ENCODE measurements at regions not wholly inside any gene's neighbourhood (a gene's known extent, or its start where the extent isn't known, plus 50 kb on each side); places are given as distances from the start of the nearest gene placed in this dataset.

DNA sequence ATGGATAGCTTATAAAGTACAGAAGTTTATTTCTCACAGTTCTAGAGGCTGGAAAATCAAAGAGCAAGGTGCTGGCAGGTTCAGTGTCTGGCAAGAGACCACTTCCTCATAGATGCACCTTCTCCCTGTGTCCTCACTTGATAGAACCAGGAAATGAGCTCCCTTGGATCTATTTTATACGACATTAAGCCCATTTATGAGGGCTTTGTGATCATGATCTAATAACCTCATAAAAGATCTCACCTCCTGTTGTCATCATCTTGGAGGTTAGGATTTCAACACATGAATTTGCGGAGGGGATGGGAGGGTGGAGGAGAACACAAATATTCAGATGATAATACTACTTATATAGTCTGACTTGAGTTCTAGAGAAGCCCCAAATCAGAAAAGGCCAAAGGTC, 222.1 kb upstream of the SNX7 start:
- no peak for DNase-seq
- H3K23ac ChIP-seq (ENCODE audit: low read length in 2 of 2) = no peak overlapping the region
- H3K14ac ChIP-seq (ENCODE audit: low read length in 2 of 2) = no peak overlapping the region
- no peaks in the 10 kb centered on the region for H3K27me3 ChIP-seq (ENCODE audit: control insufficient read depth in 1 of 2, insufficient read depth in 1 of 2, low read length in 2 of 2)
- H3K79me1 ChIP-seq (replicated peaks; ENCODE audit: low read length, poor library complexity, severe bottlenecking) = no peaks in the 10 kb centered on the region
- H2BK12ac ChIP-seq (ENCODE audit: low read length in 2 of 2) = no peak overlapping the region
- no peak overlapping the region for H2BK120ac ChIP-seq (ENCODE audit: low read depth, low read length)
- H3K4me3 ChIP-seq (ENCODE audit: insufficient read depth in 1 of 2, low read depth in 1 of 2, low read length in 2 of 2) = no peak overlapping the region
- no peak overlapping the region for H3K18ac ChIP-seq (ENCODE audit: low read depth in 1 of 2, low read length in 2 of 2)
- no peak overlapping the region for H3K27ac ChIP-seq (ENCODE audit: low read length, poor library complexity, severe bottlenecking)
- no peaks in the 10 kb centered on the region for H3K36me3 ChIP-seq (ENCODE audit: control insufficient read depth in 1 of 2, insufficient read depth in 2 of 2, low read depth in 1 of 2, low read length in 2 of 2)
- no peak overlapping the region for H4K8ac ChIP-seq (ENCODE audit: low read length)
- WGBS = no CpG with 5 or more reads among the region's 2 CpGs
- no peak overlapping the region for H2BK15ac ChIP-seq (ENCODE audit: low read depth, poor library complexity, severe bottlenecking)
- no peak overlapping the region for H3K4me2 ChIP-seq (ENCODE audit: low read length, poor library complexity, severe bottlenecking)
- H2AFZ ChIP-seq (ENCODE audit: low read depth, low read length) = no peak overlapping the region
- H3K4ac ChIP-seq (ENCODE audit: low read depth in 1 of 2, low read length in 2 of 2) = no peak overlapping the region
- H3K9ac ChIP-seq (ENCODE audit: low read length) = no peak overlapping the region
- H4K91ac ChIP-seq (ENCODE audit: low read length) = no peak overlapping the region
- H3K4me1 ChIP-seq (ENCODE audit: control insufficient read depth, insufficient read depth, low read depth, low read length) = no peaks in the 10 kb centered on the region
- no peaks in the 10 kb centered on the region for H3K9me3 ChIP-seq (ENCODE audit: control insufficient read depth, low read length)
- H2BK5ac ChIP-seq (ENCODE audit: low read depth, low read length, poor library complexity, severe bottlenecking) = no peak overlapping the region
- H2AK5ac ChIP-seq (ENCODE audit: low read length, severe bottlenecking) = no peak overlapping the region

DNA sequence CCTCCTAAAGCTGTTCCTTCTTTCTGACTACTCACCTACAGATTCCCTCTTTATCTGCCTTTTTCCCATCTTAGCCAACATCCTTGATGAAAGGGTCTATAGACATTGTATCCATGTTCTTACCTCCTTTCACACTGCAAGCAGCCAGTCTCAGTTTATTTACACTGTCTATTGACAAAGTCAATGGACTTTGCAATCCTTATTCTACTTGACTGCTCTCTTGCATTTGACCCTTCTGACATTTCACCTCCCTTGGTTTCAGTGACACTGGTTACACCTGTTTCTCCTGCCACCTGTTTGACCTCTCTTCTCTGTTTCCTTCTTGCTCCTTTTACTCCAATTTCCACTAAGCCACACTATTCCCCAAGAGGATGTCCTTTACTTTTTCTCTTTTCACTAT, 224.0 kb upstream of the SNX7 start:
- H3K9ac ChIP-seq (ENCODE audit: low read length) = no peak overlapping the region
- H2BK5ac ChIP-seq (ENCODE audit: low read depth, low read length, poor library complexity, severe bottlenecking) = no peak overlapping the region
- H2AFZ ChIP-seq (ENCODE audit: low read depth, low read length) = no peak overlapping the region
- H3K23ac ChIP-seq (ENCODE audit: low read length in 2 of 2) = no peak overlapping the region
- no peak overlapping the region for H3K4ac ChIP-seq (ENCODE audit: low read depth in 1 of 2, low read length in 2 of 2)
- DNase-seq = no peak
- H3K27me3 ChIP-seq (ENCODE audit: control insufficient read depth in 1 of 2, insufficient read depth in 1 of 2, low read length in 2 of 2) = no peaks in the 10 kb centered on the region
- no peaks in the 10 kb centered on the region for H3K36me3 ChIP-seq (ENCODE audit: control insufficient read depth in 1 of 2, insufficient read depth in 2 of 2, low read depth in 1 of 2, low read length in 2 of 2)
- H3K4me1 ChIP-seq (ENCODE audit: control insufficient read depth, insufficient read depth, low read depth, low read length) = no peaks in the 10 kb centered on the region
- no peak overlapping the region for H3K14ac ChIP-seq (ENCODE audit: low read length in 2 of 2)
- no peak overlapping the region for H4K8ac ChIP-seq (ENCODE audit: low read length)
- no peak overlapping the region for H2BK120ac ChIP-seq (ENCODE audit: low read depth, low read length)
- no peak overlapping the region for H3K27ac ChIP-seq (ENCODE audit: low read length, poor library complexity, severe bottlenecking)
- no peaks in the 10 kb centered on the region for H3K9me3 ChIP-seq (ENCODE audit: control insufficient read depth, low read length)
- no peak overlapping the region for H3K4me3 ChIP-seq (ENCODE audit: insufficient read depth in 1 of 2, low read depth in 1 of 2, low read length in 2 of 2)
- no peak overlapping the region for H3K18ac ChIP-seq (ENCODE audit: low read depth in 1 of 2, low read length in 2 of 2)
- no peak overlapping the region for H4K91ac ChIP-seq (ENCODE audit: low read length)
- H3K4me2 ChIP-seq (ENCODE audit: low read length, poor library complexity, severe bottlenecking) = no peak overlapping the region
- no peak overlapping the region for H2AK5ac ChIP-seq (ENCODE audit: low read length, severe bottlenecking)
- H2BK15ac ChIP-seq (ENCODE audit: low read depth, poor library complexity, severe bottlenecking) = no peak overlapping the region
- H2BK12ac ChIP-seq (ENCODE audit: low read length in 2 of 2) = no peak overlapping the region
- H3K79me1 ChIP-seq (replicated peaks; ENCODE audit: low read length, poor library complexity, severe bottlenecking) = no peaks in the 10 kb centered on the region

DNA sequence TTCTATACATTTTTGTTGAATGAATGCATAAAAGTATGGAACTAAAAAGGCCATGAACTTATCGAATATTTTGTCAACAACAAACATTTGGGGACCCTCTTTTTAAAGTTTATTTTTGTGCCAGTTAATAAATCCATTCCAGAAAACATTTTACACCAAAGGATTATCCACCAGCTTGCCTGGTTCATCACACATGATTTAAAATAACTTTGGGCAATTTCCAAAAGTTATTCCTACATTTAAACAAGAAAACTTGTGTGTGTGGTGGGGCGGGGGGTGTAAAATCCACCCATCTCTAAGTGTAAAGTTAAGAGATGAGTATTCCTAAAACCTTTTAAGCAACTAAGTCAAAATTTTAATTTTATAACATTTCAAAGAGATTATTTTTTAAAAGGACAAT, 224.5 kb upstream of the SNX7 start:
- H3K4me3 ChIP-seq (ENCODE audit: insufficient read depth in 1 of 2, low read depth in 1 of 2, low read length in 2 of 2) = no peak overlapping the region
- H3K27me3 ChIP-seq (ENCODE audit: control insufficient read depth in 1 of 2, insufficient read depth in 1 of 2, low read length in 2 of 2) = no peaks in the 10 kb centered on the region
- no peak overlapping the region for H2BK120ac ChIP-seq (ENCODE audit: low read depth, low read length)
- H3K9me3 ChIP-seq (ENCODE audit: control insufficient read depth, low read length) = no peaks in the 10 kb centered on the region
- no peak overlapping the region for H3K27ac ChIP-seq (ENCODE audit: low read length, poor library complexity, severe bottlenecking)
- H4K91ac ChIP-seq (ENCODE audit: low read length) = no peak overlapping the region
- H2AFZ ChIP-seq (ENCODE audit: low read depth, low read length) = no peak overlapping the region
- H2BK15ac ChIP-seq (ENCODE audit: low read depth, poor library complexity, severe bottlenecking) = no peak overlapping the region
- H3K36me3 ChIP-seq (ENCODE audit: control insufficient read depth in 1 of 2, insufficient read depth in 2 of 2, low read depth in 1 of 2, low read length in 2 of 2) = no peaks in the 10 kb centered on the region
- H3K4ac ChIP-seq (ENCODE audit: low read depth in 1 of 2, low read length in 2 of 2) = no peak overlapping the region
- H3K14ac ChIP-seq (ENCODE audit: low read length in 2 of 2) = no peak overlapping the region
- no peak overlapping the region for H3K23ac ChIP-seq (ENCODE audit: low read length in 2 of 2)
- no peaks in the 10 kb centered on the region for H3K79me1 ChIP-seq (replicated peaks; ENCODE audit: low read length, poor library complexity, severe bottlenecking)
- no peak overlapping the region for H2BK12ac ChIP-seq (ENCODE audit: low read length in 2 of 2)
- no peak overlapping the region for H2AK5ac ChIP-seq (ENCODE audit: low read length, severe bottlenecking)
- H3K4me2 ChIP-seq (ENCODE audit: low read length, poor library complexity, severe bottlenecking) = no peak overlapping the region
- no peak for DNase-seq
- no peaks in the 10 kb centered on the region for H3K4me1 ChIP-seq (ENCODE audit: control insufficient read depth, insufficient read depth, low read depth, low read length)
- 46% methylated on average over 1 of the region's 2 CpGs for WGBS
- no peak overlapping the region for H2BK5ac ChIP-seq (ENCODE audit: low read depth, low read length, poor library complexity, severe bottlenecking)
- H3K18ac ChIP-seq (ENCODE audit: low read depth in 1 of 2, low read length in 2 of 2) = no peak overlapping the region
- no peak overlapping the region for H4K8ac ChIP-seq (ENCODE audit: low read length)
- H3K9ac ChIP-seq (ENCODE audit: low read length) = no peak overlapping the region

DNA sequence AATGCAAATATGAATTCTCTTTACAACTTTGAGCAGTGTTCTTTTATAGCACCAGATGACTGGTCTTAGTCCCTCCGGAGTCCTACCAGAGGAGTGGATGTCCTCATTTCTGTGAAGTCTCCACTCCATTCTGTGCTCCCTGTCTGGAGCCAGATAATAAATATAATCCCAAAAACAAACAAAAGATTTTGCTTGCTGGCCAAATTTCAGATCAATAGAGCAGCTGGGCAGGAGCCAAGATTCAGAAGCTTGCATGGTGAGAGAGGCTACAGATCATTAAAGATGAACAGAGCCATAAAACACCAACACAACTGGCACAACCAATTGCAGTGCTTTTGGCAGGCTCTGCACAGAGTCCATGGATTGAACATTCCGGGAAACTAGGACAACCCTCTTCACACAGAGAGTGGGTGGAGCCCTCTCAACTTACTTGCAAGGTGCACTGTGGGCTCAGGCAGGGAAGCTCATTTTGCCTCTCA, 231.5 kb upstream of the SNX7 start:
- no peak overlapping the region for H3K14ac ChIP-seq (ENCODE audit: low read length in 2 of 2)
- H2BK120ac ChIP-seq (ENCODE audit: low read depth, low read length) = no peak overlapping the region
- H2AFZ ChIP-seq (ENCODE audit: low read depth, low read length) = no peak overlapping the region
- no peak overlapping the region for H3K18ac ChIP-seq (ENCODE audit: low read depth in 1 of 2, low read length in 2 of 2)
- WGBS = 83% methylated on average over 2 of the region's 2 CpGs
- H2BK5ac ChIP-seq (ENCODE audit: low read depth, low read length, poor library complexity, severe bottlenecking) = no peak overlapping the region
- H3K4ac ChIP-seq (ENCODE audit: low read depth in 1 of 2, low read length in 2 of 2) = no peak overlapping the region
- no peak overlapping the region for H2AK5ac ChIP-seq (ENCODE audit: low read length, severe bottlenecking)
- H3K23ac ChIP-seq (ENCODE audit: low read length in 2 of 2) = no peak overlapping the region
- H3K4me1 ChIP-seq (ENCODE audit: control insufficient read depth, insufficient read depth, low read depth, low read length) = no peaks in the 10 kb centered on the region
- DNase-seq = no peak
- no peak overlapping the region for H3K4me2 ChIP-seq (ENCODE audit: low read length, poor library complexity, severe bottlenecking)
- H3K4me3 ChIP-seq (ENCODE audit: insufficient read depth in 1 of 2, low read depth in 1 of 2, low read length in 2 of 2) = no peak overlapping the region
- no peak overlapping the region for H4K8ac ChIP-seq (ENCODE audit: low read length)
- no peak overlapping the region for H2BK12ac ChIP-seq (ENCODE audit: low read length in 2 of 2)
- H3K9me3 ChIP-seq (ENCODE audit: control insufficient read depth, low read length) = no peaks in the 10 kb centered on the region
- no peaks in the 10 kb centered on the region for H3K79me1 ChIP-seq (replicated peaks; ENCODE audit: low read length, poor library complexity, severe bottlenecking)
- no peaks in the 10 kb centered on the region for H3K27me3 ChIP-seq (ENCODE audit: control insufficient read depth in 1 of 2, insufficient read depth in 1 of 2, low read length in 2 of 2)
- H3K9ac ChIP-seq (ENCODE audit: low read length) = no peak overlapping the region
- no peaks in the 10 kb centered on the region for H3K36me3 ChIP-seq (ENCODE audit: control insufficient read depth in 1 of 2, insufficient read depth in 2 of 2, low read depth in 1 of 2, low read length in 2 of 2)
- H3K27ac ChIP-seq (ENCODE audit: low read length, poor library complexity, severe bottlenecking) = no peak overlapping the region
- H2BK15ac ChIP-seq (ENCODE audit: low read depth, poor library complexity, severe bottlenecking) = no peak overlapping the region
- H4K91ac ChIP-seq (ENCODE audit: low read length) = no peak overlapping the region

All from mesenchymal stem cell (in vitro differentiated cells and primary cell).